ENCODE measurements at regions not wholly inside any gene's neighbourhood (a gene's known extent, or its start where the extent isn't known, plus 50 kb on each side); places are given as distances from the start of the nearest gene placed in this dataset.

GRCh38 chr20:12466915-12467314 lies 541.9 kb upstream of the SPTLC3 start:
- no peak for TF ChIP-seq CTCF (optimal IDR thresholded peaks at IDR 0.05 in 1 of 3, IDR thresholded peaks at IDR 0.05 in 1 of 3, conservative IDR thresholded peaks at IDR 0.05 in 1 of 3; ENCODE audit: extremely low read depth in 1 of 3, insufficient read depth in 2 of 3, low read length in 3 of 3)
- TF ChIP-seq EZH2 (IDR thresholded peaks at IDR 0.05; ENCODE audit: low read length): no peak
